Central memory CD8-positive, alpha-beta T cell (primary cell): ENCODE measurements at regions not wholly inside any gene's neighbourhood (a gene's known extent, or its start where the extent isn't known, plus 50 kb on each side); places are given as distances from the start of the nearest gene placed in this dataset.
"Not testable (repeated sequence)": the region's sequence is repeated elsewhere in the genome, so short reads cannot be mapped to it uniquely, and the experiment has no call there.

ENCODE experiments used
- ATAC-seq: fragments of 150-1000 bp; cut with Tn5 transposase; replicated peaks from 2 replicates; pipeline ENCODE4 v1.10.0; 2022; ENCODE audit warnings: mild to moderate bottlenecking, moderate FRiP score, moderate number of reproducible peaks; ENCODE audit not compliant: poor library complexity, severe bottlenecking; ENCODE audit errors: extremely low read depth
- DNase-seq, 2 donors: peaks; one replicate each; pipeline ENCODE4 v3.0.0; 2021; ENCODE audit warnings: low spot score in 2 of 2
- H3K27ac Mint-ChIP-seq: one replicate; pipeline ENCODE4 v1.8.0; 2022; ENCODE audit warnings: low read depth, mild to moderate bottlenecking, moderate library complexity, mixed read lengths
- H3K27me3 Mint-ChIP-seq: one replicate; pipeline ENCODE4 v1.8.0; 2022; ENCODE audit warnings: mixed read lengths
- H3K36me3 Mint-ChIP-seq: one replicate; pipeline ENCODE4 v1.8.0; 2022; ENCODE audit warnings: mild to moderate bottlenecking, moderate library complexity, mixed read lengths; ENCODE audit not compliant: insufficient read depth
- H3K4me1 Mint-ChIP-seq: one replicate; pipeline ENCODE4 v1.8.0; 2022; ENCODE audit warnings: mixed read lengths
- H3K4me3 Mint-ChIP-seq: one replicate; pipeline ENCODE4 v1.8.0; 2022; ENCODE audit warnings: mild to moderate bottlenecking, moderate library complexity, mixed read lengths
- H3K9me3 Mint-ChIP-seq: one replicate; pipeline ENCODE4 v1.8.0; 2022; ENCODE audit warnings: mixed read lengths

GRCh38 chr10:94146313-94146712 lies 152.6 kb downstream of the PLCE1 start:
- no peaks in the 10 kb centered on the region for H3K9me3 Mint-ChIP-seq
- no peak overlapping the region for H3K4me3 Mint-ChIP-seq
- no peak overlapping the region for H3K27ac Mint-ChIP-seq
- ATAC-seq = no peak
- no peaks in the 10 kb centered on the region for H3K4me1 Mint-ChIP-seq
- no peaks in the 10 kb centered on the region for H3K27me3 Mint-ChIP-seq
- no peaks in the 10 kb centered on the region for H3K36me3 Mint-ChIP-seq
- no peak for DNase-seq

- H3K27me3 Mint-ChIP-seq = no peaks in the 10 kb centered on the region
- DNase-seq (no peak), ATAC-seq (no peak)
- H3K27ac Mint-ChIP-seq = no peak overlapping the region
- H3K36me3 Mint-ChIP-seq = no peaks in the 10 kb centered on the region
- H3K4me3 Mint-ChIP-seq = no peak overlapping the region
- H3K9me3 Mint-ChIP-seq = no peaks in the 10 kb centered on the region
- H3K4me1 Mint-ChIP-seq = no peaks in the 10 kb centered on the region
Observed at GRCh38 chr10:94146746-94147145, 153.0 kb downstream of the PLCE1 start.

- Mint-ChIP-seq H3K4me1 (no peaks in the 10 kb centered on the region), H3K27me3 (no peaks in the 10 kb centered on the region), H3K4me3 (no peak overlapping the region), H3K9me3 (no peaks in the 10 kb centered on the region), H3K27ac (no peak overlapping the region), H3K36me3 (no peaks in the 10 kb centered on the region)
- ATAC-seq (no peak), DNase-seq (no peak)
Observed at GRCh38 chr10:94149702-94150101, 156.0 kb downstream of the PLCE1 start.

GRCh38 chr10:94150541-94151184 lies 156.9 kb downstream of the PLCE1 start:
- Mint-ChIP-seq H3K4me3 (no peak overlapping the region), H3K36me3 (no peaks in the 10 kb centered on the region), H3K9me3 (no peaks in the 10 kb centered on the region), H3K4me1 (no peaks in the 10 kb centered on the region), H3K27me3 (no peaks in the 10 kb centered on the region), H3K27ac (no peak overlapping the region)
- DNase-seq (no peak), ATAC-seq (no peak)

- Mint-ChIP-seq H3K36me3 (no peaks in the 10 kb centered on the region), H3K9me3 (peaks cover 5% of the 10 kb centered on the region), H3K4me1 (no peaks in the 10 kb centered on the region), H3K4me3 (no peak overlapping the region), H3K27ac (no peak overlapping the region), H3K27me3 (no peaks in the 10 kb centered on the region)
- ATAC-seq (no peak), DNase-seq (no peak)
Observed at GRCh38 chr10:94155722-94156271, 162.1 kb downstream of the PLCE1 start.

GRCh38 chr10:94156453-94156852 lies 162.7 kb downstream of the PLCE1 start:
- Mint-ChIP-seq H3K9me3 (peaks cover 5% of the 10 kb centered on the region), H3K36me3 (no peaks in the 10 kb centered on the region), H3K27me3 (no peaks in the 10 kb centered on the region), H3K4me1 (no peaks in the 10 kb centered on the region), H3K4me3 (no peak overlapping the region), H3K27ac (no peak overlapping the region)
- ATAC-seq (no peak), DNase-seq (no peak)

- not testable (repeated sequence) for H3K27ac Mint-ChIP-seq, DNase-seq, H3K27me3 Mint-ChIP-seq
Observed at GRCh38 chr10:94165158-94165611, 171.5 kb downstream of the PLCE1 start.

GRCh38 chr10:94172332-94172731 lies 178.6 kb downstream of the PLCE1 start:
- ATAC-seq = no peak
- H3K27ac Mint-ChIP-seq = no peak overlapping the region
- H3K36me3 Mint-ChIP-seq = no peaks in the 10 kb centered on the region
- H3K4me3 Mint-ChIP-seq = no peak overlapping the region
- peaks cover 5% of the 10 kb centered on the region for H3K9me3 Mint-ChIP-seq
- H3K27me3 Mint-ChIP-seq = peaks cover 19% of the 10 kb centered on the region
- no peaks in the 10 kb centered on the region for H3K4me1 Mint-ChIP-seq
- DNase-seq = no peak

More at GRCh38 chr10:94165158-94165611, 171.5 kb downstream of the PLCE1 start:
- not testable (repeated sequence) for H3K36me3 Mint-ChIP-seq, H3K9me3 Mint-ChIP-seq, ATAC-seq, H3K4me3 Mint-ChIP-seq, H3K4me1 Mint-ChIP-seq

- peaks cover 5% of the 10 kb centered on the region for H3K9me3 Mint-ChIP-seq
- no peak overlapping the region for H3K27ac Mint-ChIP-seq
- H3K27me3 Mint-ChIP-seq = peaks cover 26% of the 10 kb centered on the region
- no peaks in the 10 kb centered on the region for H3K4me1 Mint-ChIP-seq
- ATAC-seq (no peak), DNase-seq (no peak)
- H3K4me3 Mint-ChIP-seq = no peak overlapping the region
- no peaks in the 10 kb centered on the region for H3K36me3 Mint-ChIP-seq
Observed at GRCh38 chr10:94173594-94173993, 179.9 kb downstream of the PLCE1 start.

GRCh38 chr10:94174838-94175237 lies 181.1 kb downstream of the PLCE1 start:
- Mint-ChIP-seq H3K4me1 (no peaks in the 10 kb centered on the region), H3K27ac (no peak overlapping the region), H3K36me3 (no peaks in the 10 kb centered on the region), H3K9me3 (peaks cover 5% of the 10 kb centered on the region), H3K4me3 (no peak overlapping the region), H3K27me3 (peaks cover 26% of the 10 kb centered on the region)
- DNase-seq (no peak), ATAC-seq (no peak)

- Mint-ChIP-seq H3K4me3 (no peak overlapping the region), H3K9me3 (no peaks in the 10 kb centered on the region), H3K27ac (no peak overlapping the region), H3K36me3 (no peaks in the 10 kb centered on the region), H3K27me3 (peaks cover 14% of the 10 kb centered on the region), H3K4me1 (no peaks in the 10 kb centered on the region)
- ATAC-seq (no peak), DNase-seq (no peak)
Observed at GRCh38 chr10:94178475-94179253, 184.1 kb downstream of the NOC3L start.

GRCh38 chr10:94180576-94180975 lies 182.2 kb downstream of the NOC3L start:
- H3K27me3 Mint-ChIP-seq = peaks cover 14% of the 10 kb centered on the region
- no peak overlapping the region for H3K4me3 Mint-ChIP-seq
- no peaks in the 10 kb centered on the region for H3K9me3 Mint-ChIP-seq
- no peak for ATAC-seq
- no peak overlapping the region for H3K27ac Mint-ChIP-seq
- no peaks in the 10 kb centered on the region for H3K4me1 Mint-ChIP-seq
- no peaks in the 10 kb centered on the region for H3K36me3 Mint-ChIP-seq
- no peak for DNase-seq
